DMS 273 treated with DMSO at 0.1 percent for 48 hours (cell line): ENCODE measurements at regions not wholly inside any gene's neighbourhood (a gene's known extent, or its start where the extent isn't known, plus 50 kb on each side); places are given as distances from the start of the nearest gene placed in this dataset.
"Not testable (repeated sequence)": the region's sequence is repeated elsewhere in the genome, so short reads cannot be mapped to it uniquely, and the experiment has no call there.

Source experiments
- DNase-seq: peaks from one replicate; lab custom pipeline; 2025; lab: John Stamatoyannopoulos, UW

- DNase-seq: no peak
These were observed 167.7 kb downstream of the TOMM20 start for GRCh38 chr1:234960722-234961455.

GRCh38 chr1:234958706-234959657 is 169.7 kb downstream of the TOMM20 start:
- no peak for DNase-seq

DNA sequence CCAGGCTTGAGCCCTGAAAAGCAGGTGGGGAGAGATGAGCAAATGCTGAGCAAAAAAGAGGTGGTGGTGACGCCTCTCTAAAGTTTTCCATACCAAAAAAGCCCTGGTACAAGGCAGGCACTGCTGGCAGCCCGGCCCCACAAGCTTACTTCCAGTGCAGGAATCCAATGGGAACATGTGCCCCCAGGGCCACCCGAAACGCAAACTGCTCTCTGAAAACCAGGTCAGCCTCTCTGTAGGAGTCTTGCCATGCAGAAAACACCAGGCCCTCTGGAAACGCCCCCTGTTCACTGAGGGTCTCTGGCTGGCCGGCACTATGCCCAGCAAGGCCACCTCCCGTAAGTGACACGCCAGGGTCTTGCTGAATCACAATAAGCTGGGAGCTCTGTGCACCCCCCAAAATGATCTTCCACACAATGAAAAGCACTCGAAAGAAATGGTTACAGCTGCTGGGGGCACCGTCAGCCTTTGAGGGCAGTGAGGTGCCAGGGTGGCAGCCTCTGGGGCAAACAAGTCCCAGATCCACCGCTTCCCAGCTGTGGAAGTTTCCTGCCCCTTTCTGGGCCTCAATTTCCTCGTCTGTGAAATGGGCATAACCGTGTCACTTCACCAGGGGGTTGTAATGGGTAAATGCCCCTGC is 170.5 kb downstream of the TOMM20 start:
- DNase-seq: no peak

DNA sequence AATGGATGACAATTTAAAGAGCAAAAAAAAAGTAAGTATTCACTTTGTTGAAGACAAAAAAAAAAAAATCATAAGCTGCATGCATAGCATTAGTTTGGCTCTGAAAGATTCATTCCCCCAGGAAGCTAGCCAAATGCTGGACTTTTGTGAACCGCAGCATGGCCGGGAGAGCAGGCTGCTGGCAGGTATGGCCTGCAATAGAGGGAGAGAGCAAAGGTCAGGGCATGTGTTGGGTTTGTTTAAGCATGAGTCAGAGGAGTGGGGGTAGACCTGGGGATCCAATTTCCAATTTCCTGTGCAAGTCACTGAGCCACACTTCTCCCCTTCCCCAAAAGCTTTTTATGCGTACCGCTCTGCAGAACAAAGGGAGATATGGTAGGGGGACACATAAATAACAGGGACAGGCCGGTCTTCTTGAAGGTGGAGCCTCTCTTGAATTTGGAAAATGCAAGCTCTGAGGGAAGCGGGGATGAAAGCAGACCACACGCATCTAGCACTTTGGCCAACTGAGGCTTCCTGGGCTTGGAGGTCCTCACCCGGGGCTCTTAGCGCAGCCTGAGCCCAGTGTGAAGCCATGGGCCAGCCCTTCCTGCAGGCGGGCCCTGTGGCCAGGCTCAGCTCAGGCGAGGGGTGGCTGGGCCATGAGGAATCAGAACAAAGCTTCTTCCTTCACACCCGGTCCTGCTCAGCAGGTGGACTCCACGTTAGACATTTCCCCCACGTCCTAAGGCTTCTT is 171.1 kb downstream of the TOMM20 start:
- no peak for DNase-seq

DNA sequence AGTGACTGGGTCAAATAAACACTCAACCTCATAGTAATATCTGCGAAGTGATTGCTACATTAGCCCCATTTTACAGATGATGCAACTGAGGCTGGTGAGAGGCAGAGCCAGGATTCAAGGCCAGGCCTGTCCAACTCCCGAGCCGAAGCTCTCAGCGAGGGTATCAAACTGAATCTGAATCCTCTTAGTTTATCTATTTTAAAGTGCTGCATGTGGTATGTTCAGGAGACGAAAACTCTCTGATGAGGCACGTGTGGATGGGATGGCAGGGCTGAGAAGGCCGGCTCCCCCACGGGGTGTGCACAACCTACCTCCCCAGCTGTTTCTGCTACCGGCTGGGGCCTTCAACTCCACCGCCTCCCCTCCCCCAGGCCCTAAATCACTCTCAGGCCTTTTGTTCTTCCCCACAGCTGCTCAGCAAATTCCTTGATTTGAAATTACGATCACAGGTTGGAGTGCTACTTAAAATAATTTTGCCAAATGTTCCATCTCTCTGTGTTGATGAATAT is 171.8 kb downstream of the TOMM20 start:
- no peak for DNase-seq

- DNase-seq: no peak
These were observed 173.4 kb downstream of the TOMM20 start for GRCh38 chr1:234955107-234955731.

GRCh38 chr1:234954613-234955012 is 174.0 kb downstream of the TOMM20 start:
- DNase-seq: no peak

DNA sequence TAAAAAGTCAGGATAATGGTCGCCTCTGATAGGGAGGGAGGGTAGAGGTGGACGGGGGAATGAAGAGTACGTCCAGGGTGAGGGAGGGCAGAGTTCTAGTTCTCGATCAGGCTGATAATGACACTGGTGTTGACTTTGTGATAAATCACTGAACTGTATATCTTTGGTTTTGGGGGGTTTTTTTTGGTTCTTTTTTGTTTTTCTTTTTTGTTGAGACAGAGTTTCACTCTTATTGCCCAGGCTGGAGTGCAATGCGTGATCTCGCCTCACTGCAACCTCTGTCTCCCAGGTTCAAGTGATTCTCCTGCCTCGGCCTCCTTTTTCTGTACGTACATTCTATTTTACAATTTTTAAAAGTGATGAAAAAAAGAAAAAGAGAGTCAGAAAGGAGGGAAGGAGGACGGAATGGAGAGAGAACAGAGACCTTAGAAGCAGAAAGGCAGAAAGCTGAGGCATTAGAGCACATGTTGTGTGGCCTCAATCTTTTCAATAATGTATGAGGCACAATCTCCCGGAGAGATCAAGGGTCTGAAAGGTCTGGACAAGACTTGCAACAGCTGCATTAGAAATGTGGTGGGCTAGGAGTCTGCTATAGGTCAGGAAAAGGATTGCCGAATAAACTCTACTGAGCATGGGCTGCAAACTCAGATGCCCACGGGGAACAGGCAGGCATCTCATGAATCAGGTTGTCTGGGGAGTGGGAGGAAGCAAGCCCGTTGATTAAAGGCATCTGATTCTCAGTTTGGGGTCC is 174.8 kb downstream of the TOMM20 start:
- no peak for DNase-seq

- no peak for DNase-seq
These were observed 178.0 kb downstream of the TOMM20 start for GRCh38 chr1:234950598-234950997.

GRCh38 chr1:234949528-234949927 is 179.1 kb downstream of the TOMM20 start:
- DNase-seq: not testable (repeated sequence)

GRCh38 chr1:234944439-234945344 is 183.9 kb downstream of the TOMM20 start:
- no peak for DNase-seq

DNA sequence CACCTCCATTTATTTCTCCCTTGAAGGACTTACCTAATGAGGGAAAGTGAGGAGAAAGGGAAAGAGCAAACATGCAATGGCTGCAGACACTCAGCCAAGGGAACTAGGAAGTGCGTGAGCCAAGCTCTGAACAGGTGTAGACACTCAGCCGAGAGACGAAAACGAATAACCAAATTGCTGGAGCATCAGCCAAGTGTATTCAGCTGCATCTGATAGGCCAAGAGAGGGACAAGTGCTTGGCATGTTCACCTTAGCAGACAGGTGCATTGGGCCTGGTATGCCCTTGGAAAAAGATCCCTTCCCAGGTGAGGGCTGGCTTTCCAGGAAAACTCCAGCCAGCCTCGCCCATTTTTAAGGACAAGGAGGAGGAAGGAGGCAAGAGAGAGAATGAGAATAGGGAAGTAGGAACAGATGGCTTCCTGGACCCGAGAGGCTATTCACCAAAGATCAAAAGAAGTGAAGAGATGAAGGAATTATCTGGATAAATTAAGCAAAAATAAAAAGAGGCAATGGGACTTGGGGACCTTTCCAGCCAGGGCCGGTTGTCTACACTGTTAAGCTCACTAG is 184.7 kb downstream of the TOMM20 start:
- DNase-seq: no peak

DNA sequence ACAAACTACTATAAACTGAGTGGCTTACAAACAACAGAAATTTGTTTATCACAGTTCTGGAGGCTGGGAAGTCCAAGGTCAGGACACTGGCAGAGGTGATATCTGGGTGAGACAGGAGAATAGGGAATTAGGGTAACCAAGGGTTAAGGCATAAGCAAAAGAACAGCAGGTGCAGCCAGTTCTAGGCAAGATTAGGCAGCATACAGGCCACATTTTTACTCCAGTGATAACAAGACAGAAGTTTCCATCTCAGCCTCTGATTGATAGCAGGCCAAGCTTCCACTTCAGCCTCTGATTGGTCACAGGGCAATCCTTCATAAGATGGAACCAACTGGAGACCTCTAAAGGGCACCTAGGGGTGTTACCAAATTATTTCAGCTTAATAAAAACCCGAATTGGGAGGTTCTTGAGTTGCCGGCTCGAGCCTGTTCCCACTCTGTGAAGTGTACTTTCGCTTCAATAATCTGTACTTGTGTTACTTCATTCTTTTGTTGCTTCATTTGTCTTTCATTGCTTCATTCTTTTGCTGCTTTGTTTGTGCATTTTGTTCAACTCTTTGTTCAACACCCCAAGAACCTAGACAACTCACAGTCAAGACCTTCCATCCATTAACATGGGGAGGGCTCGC is 185.6 kb downstream of the TOMM20 start:
- no peak for DNase-seq

GRCh38 chr1:234942012-234942332 is 186.7 kb downstream of the TOMM20 start:
- DNase-seq: no peak

GRCh38 chr1:234941321-234942011 is 187.2 kb downstream of the TOMM20 start:
- no peak for DNase-seq

- no peak for DNase-seq
These were observed 187.8 kb downstream of the TOMM20 start for GRCh38 chr1:234940841-234941240.

- no peak for DNase-seq
These were observed 189.7 kb downstream of the TOMM20 start for GRCh38 chr1:234938924-234939323.

DNA sequence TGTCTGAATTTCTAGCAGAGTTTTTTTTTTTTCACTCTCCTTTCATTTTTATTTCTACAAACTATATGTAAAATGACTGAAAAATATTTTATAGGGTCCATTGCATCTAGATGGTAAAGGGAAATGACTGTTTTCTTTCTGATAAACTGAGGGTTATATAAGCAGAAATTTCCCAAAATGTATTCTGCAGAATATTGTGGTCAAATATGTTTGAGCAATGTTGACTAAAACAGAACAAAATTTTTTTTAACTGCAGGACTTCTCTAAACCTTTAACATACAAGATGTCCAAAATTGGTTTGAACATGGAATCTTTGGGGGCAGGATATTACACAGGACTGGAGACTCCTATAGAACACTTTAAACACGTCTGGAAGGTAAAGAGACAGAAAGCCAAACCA is 190.5 kb downstream of the TOMM20 start:
- no peak for DNase-seq
